Right lobe of liver (tissue), 4 donors: ENCODE measurements at regions not wholly inside any gene's neighbourhood (a gene's known extent, or its start where the extent isn't known, plus 50 kb on each side); places are given as distances from the start of the nearest gene placed in this dataset.

Experiments
- CTCF ChIP-seq, 4 donors: fragments of 200-600 bp in 3 of 4; fragments of 450-650 bp in 1 of 4; IDR thresholded peaks; one replicate each; pipeline versions ENCODE4 v1.5.1 to v1.8.0; 2016 to 2022; ENCODE audit warnings: antibody characterized with exemption in 4 of 4, mild to moderate bottlenecking in 2 of 4
- POLR2A ChIP-seq: fragments of 450-650 bp; IDR thresholded peaks from one replicate; pipeline ENCODE4 v1.6.1; 2017; ENCODE audit warnings: antibody characterized with exemption, mild to moderate bottlenecking
- donor health status: DM: no; HTN: no; CAD: no.
- donor health status: DM: no; HTN: no; CAD: no.
- donor health status: DM: no; HTN: yes; CAD: no.

GRCh38 chr2:95709831-95710230, 118.0 kb downstream of the TRIM43 start:
- TF ChIP-seq CTCF (IDR thresholded peaks at IDR 0.05) (no peak), POLR2A (no peak)
